BJ (cell line): ENCODE measurements at regions not wholly inside any gene's neighbourhood (a gene's known extent, or its start where the extent isn't known, plus 50 kb on each side); places are given as distances from the start of the nearest gene placed in this dataset.

Source experiments
- CTCF ChIA-PET: fragments of 350-600 bp; formaldehyde crosslinking; extraction: SDS; loops from one replicate; lab custom pipeline; 2021; ENCODE audit warnings: antibody characterized with exemption, inconsistent platforms; lab: Yijun Ruan, JAX
- POLR2A ChIA-PET: fragments of 300-600 bp; sonication (Branson Sonifier 250); formaldehyde crosslinking; extraction: SDS; loops from one replicate; lab custom pipeline; 2021; ENCODE audit warnings: antibody characterized with exemption; lab: Charles Lee
- DNase-seq: peaks from one replicate; pipeline ENCODE4 v3.0.0-alpha.2; 2011; ENCODE audit warnings: low read depth
- H3K27me3 ChIP-seq: 2 replicates; pipeline ENCODE4 v1.6.0; 2011; ENCODE audit warnings: low read length; ENCODE audit not compliant: control insufficient read depth, insufficient read depth
- H3K36me3 ChIP-seq: 2 replicates; pipeline ENCODE4 v1.5.1; 2011; ENCODE audit warnings: low read length; ENCODE audit not compliant: control insufficient read depth, insufficient read depth
- H3K4me3 ChIP-seq: 2 replicates; pipeline ENCODE4 v1.5.1; 2011; ENCODE audit warnings: low read depth, mild to moderate bottlenecking, control low read depth, low read length
- TF ChIP-seq, protein P1 (sequence below): IDR thresholded peaks from 2 replicates; pipeline ENCODE4 v1.5.1; 2011; ENCODE audit warnings: low read depth, mild to moderate bottlenecking, control low read depth, inconsistent platforms, low read length, moderate library complexity; ENCODE audit not compliant: insufficient read depth

DNA sequence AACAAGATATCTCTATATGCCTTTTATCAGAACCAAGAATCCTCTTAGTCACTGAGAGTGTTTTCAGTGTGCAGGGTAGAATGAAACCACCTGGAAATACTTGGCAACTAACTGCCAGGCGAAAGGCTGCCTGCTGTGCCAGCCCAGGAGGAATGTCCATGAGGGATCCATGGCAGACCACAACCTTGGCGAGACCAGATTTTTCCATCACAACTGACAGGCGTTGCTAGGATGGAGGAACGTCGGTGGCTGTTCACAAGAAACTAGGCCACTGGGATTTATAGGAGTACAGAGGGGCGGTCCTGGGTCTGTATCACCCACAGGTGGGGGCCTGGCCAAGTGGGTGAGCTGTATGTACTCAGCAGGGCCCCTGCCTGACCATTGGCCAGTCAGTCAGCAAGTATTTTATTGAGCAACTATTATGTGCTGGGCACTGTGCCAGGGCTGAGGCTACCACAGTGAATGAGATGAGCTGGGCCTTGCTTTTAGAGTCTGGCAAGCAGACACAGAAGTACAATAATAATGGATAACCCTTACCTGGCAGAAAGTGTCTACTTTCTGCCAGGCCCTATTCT, 199.4 kb downstream of the FOXD2 start:
- Histone ChIP-seq H3K4me3 (no peak overlapping the region), H3K36me3 (no peaks in the 10 kb centered on the region), H3K27me3 (no peaks in the 10 kb centered on the region)
- CTCF ChIA-PET, result no interaction called here
- TF ChIP-seq, protein P1, sequence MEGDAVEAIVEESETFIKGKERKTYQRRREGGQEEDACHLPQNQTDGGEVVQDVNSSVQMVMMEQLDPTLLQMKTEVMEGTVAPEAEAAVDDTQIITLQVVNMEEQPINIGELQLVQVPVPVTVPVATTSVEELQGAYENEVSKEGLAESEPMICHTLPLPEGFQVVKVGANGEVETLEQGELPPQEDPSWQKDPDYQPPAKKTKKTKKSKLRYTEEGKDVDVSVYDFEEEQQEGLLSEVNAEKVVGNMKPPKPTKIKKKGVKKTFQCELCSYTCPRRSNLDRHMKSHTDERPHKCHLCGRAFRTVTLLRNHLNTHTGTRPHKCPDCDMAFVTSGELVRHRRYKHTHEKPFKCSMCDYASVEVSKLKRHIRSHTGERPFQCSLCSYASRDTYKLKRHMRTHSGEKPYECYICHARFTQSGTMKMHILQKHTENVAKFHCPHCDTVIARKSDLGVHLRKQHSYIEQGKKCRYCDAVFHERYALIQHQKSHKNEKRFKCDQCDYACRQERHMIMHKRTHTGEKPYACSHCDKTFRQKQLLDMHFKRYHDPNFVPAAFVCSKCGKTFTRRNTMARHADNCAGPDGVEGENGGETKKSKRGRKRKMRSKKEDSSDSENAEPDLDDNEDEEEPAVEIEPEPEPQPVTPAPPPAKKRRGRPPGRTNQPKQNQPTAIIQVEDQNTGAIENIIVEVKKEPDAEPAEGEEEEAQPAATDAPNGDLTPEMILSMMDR, result no peak
- POLR2A ChIA-PET, result no interaction called here
- DNase-seq, result no peak

DNA sequence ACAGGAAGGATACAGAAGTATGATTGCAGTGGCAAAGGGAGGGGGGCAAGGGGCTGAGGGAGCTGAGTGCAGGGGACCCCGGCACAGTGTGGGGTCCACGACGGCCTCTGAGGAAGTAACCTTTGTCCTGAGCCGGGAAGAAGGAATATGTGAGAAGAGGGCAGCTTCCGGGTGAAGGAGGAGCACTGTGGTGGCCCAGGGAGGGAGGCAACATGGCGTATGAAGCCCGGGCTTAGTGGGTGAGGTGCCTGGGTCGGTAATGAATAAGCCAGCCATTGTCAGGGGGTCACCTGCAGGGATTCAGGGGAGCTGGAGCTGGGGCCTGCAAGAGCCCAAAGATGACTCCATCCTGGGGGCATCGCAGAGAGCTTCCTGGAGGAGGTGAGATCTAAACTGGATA, 200.4 kb downstream of the FOXD2 start:
- POLR2A ChIA-PET, result no interaction called here
- Histone ChIP-seq H3K4me3 (no peak overlapping the region), H3K36me3 (no peaks in the 10 kb centered on the region), H3K27me3 (no peaks in the 10 kb centered on the region)
- TF ChIP-seq, protein P1, result no peak
- DNase-seq, result no peak
- CTCF ChIA-PET, result interaction anchor here (0.7 kb wide), 1 partner anchor 68 kb away, joined by 3 read pairs; no protein-coding TSS in a partner anchor

DNA sequence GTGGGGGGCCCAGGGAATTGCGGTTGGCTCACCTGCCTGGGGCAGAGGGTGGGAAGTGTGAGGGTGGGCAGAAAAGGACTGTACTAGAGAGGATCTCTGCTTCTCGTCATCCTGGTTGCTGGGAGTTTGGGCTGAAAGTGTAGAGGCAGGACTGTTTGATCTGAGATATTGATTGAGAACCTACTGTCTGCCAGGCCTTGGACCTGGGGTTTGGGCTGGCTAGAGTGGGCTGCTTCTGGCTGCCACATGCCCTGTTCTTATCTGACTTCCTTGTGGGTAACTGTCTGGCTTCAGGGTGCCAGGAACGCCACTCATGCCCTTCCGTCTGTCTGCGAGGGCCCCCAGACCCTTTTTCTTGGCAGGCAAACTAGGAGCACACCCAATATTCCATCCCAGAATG, 200.9 kb downstream of the FOXD2 start:
- no peak for DNase-seq
- ChIA-PET POLR2A (no interaction called here), CTCF (interaction anchor here (0.7 kb wide), 1 partner anchor 69 kb away, joined by 3 read pairs; no protein-coding TSS in a partner anchor)
- TF ChIP-seq, protein P1, result no peak
- H3K36me3 ChIP-seq, result no peaks in the 10 kb centered on the region
- H3K27me3 ChIP-seq, result no peaks in the 10 kb centered on the region
- no peak overlapping the region for H3K4me3 ChIP-seq

DNA sequence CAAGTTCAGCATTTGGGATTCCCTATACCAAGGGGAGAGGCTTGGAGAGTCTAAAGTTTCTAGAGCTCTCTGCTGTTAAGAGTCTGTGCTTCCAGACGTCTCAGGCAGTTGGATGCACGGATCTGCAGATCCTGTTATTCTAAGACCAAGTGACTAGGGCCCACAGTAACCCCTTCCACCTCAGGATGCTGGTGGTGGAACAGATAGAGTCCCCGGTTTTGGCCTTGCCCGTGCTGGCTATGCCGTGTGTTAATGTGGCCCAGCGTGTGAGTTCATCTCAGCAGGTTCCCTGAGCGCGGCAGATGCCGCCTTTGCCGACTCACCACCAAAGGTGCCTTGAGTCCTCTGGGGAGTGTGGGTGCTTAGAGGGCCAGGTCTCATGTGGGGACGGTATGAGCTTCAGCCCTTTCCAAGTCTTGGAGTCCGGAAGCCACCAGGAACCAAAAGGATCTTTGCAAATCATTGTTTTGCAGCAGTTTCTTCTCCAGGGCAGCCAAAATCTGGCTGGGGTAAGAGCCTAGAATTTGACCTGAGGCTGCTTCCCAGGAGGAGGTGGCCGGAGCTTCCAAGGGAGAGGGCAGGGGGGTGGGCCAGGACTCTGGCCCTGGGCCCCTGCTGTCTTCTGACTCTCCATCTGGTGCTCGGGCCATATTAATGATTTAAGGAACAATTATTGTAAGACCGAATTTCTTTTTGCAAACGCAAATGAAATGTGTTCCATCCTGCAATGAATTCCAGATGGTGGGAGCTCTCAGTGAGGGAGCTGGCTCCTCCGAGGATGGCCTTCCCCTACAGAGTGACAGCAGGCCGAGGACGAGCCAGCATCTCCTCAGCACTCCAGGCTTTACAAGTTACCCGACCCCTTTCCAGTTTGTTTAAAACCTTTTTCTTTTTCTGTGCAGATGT, 205.7 kb downstream of the FOXD2 start:
- H3K27me3 ChIP-seq, result peaks cover 4% of the 10 kb centered on the region
- ChIA-PET CTCF (interaction anchor here (1.5 kb wide), 1 partner anchor 74 kb away, joined by 4 read pairs; no protein-coding TSS in a partner anchor), POLR2A (no interaction called here)
- TF ChIP-seq, protein P1, result no peak
- H3K36me3 ChIP-seq, result no peaks in the 10 kb centered on the region
- DNase-seq, result no peak
- no peak overlapping the region for H3K4me3 ChIP-seq

DNA sequence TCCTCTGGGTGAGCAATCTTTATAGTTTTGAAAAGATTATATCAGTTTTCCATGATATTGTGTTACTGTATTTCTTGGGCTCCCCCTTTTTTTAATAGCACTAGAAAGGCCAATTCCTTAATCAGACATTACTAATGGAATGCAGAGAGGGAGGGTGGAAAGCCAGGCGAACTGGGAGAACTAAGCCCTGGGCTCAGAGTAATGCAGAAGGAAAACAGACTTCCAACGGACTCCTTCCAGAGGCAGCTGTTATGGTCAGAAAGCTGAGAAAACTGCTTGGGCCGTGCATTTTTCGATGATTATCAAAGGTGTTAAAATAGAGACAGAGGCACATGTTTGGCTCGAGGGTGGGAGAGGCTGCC, 206.3 kb downstream of the FOXD2 start:
- Histone ChIP-seq H3K27me3 (peaks cover 4% of the 10 kb centered on the region), H3K4me3 (no peak overlapping the region), H3K36me3 (no peaks in the 10 kb centered on the region)
- ChIA-PET POLR2A (no interaction called here), CTCF (interaction anchor here (1.5 kb wide), 1 partner anchor 75 kb away, joined by 4 read pairs; no protein-coding TSS in a partner anchor)
- TF ChIP-seq, protein P1, result no peak
- no peak for DNase-seq
